ENCODE measurements at regions not wholly inside any gene's neighbourhood (a gene's known extent, or its start where the extent isn't known, plus 50 kb on each side); places are given as distances from the start of the nearest gene placed in this dataset.
"Not testable (repeated sequence)": the region's sequence is repeated elsewhere in the genome, so short reads cannot be mapped to it uniquely, and the experiment has no call there.

- DNase-seq (ENCODE audit: low read depth), result no peak
- H3K4me3 ChIP-seq (ENCODE audit: low read length), result no peak overlapping the region
- no peak for TF ChIP-seq CTCF (IDR thresholded peaks at IDR 0.05; ENCODE audit: insufficient read depth, low read depth, low read length, missing control alignments)
Observed at GRCh38 chr13:87234981-87235380, 436.2 kb upstream of the SLITRK5 start.

- no peak for TF ChIP-seq CTCF (IDR thresholded peaks at IDR 0.05; ENCODE audit: insufficient read depth, low read depth, low read length, missing control alignments)
- DNase-seq (ENCODE audit: low read depth), result peak; percentile 53
- no peak overlapping the region for H3K4me3 ChIP-seq (ENCODE audit: low read length)
Observed at GRCh38 chr13:87235621-87236020, 435.6 kb upstream of the SLITRK5 start.

- DNase-seq (ENCODE audit: low read depth), result no peak
- TF ChIP-seq CTCF (IDR thresholded peaks at IDR 0.05; ENCODE audit: insufficient read depth, low read depth, low read length, missing control alignments), result no peak
- H3K4me3 ChIP-seq (ENCODE audit: low read length), result no peak overlapping the region
Observed at GRCh38 chr13:87244256-87244890, 426.8 kb upstream of the SLITRK5 start.

DNA sequence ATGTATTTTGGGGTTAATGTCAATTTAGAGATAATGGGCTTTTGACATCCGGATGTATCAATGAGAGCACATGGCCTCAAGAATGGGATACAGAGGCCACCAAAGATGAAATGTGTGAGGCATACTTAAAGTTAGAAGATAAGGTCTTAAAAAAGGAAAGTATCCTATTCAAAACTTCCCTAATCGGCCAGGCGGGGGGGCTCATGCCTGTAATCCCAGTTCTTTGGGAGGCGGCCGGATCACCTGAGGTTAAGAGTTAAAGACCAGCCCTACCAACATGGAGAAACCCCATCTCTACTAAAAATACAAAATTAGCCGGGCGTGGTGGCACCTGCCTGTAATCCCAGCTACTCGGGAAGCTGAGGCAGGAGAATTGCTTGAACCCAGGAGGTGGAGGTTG, 421.3 kb upstream of the SLITRK5 start:
- not testable (repeated sequence) for DNase-seq (ENCODE audit: low read depth); H3K4me3 ChIP-seq (ENCODE audit: low read length)

DNA sequence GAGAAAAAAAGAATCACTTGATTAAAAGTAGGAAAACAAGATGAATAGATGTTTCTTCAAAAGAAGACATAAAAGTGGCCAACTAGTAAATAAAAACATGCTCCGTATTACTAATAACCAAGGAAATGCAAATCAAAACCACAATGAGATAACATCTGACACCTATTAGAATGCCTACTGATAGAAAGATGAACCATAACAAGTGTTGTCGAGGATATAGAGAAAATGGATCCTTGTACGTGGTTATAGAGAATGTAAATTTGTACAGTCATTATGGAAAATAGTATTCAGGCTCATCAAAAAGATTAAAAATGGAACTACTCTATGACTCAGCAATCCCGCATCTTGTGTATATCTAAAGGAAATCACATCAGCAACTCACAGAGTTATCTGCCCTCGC, 415.8 kb upstream of the SLITRK5 start:
- no peak for TF ChIP-seq CTCF (IDR thresholded peaks at IDR 0.05; ENCODE audit: insufficient read depth, low read depth, low read length, missing control alignments)
- H3K4me3 ChIP-seq (ENCODE audit: low read length), result no peak overlapping the region
- DNase-seq (ENCODE audit: low read depth), result no peak

GRCh38 chr13:87259479-87260083, 411.6 kb upstream of the SLITRK5 start:
- no peak overlapping the region for H3K4me3 ChIP-seq (ENCODE audit: low read length)
- DNase-seq (ENCODE audit: low read depth), result peak; percentile 20
- peak; percentile 51 for TF ChIP-seq CTCF (IDR thresholded peaks at IDR 0.05; ENCODE audit: insufficient read depth, low read depth, low read length, missing control alignments)

- TF ChIP-seq CTCF (IDR thresholded peaks at IDR 0.05; ENCODE audit: insufficient read depth, low read depth, low read length, missing control alignments), result peak; percentile 77
- H3K4me3 ChIP-seq (ENCODE audit: low read length), result no peak overlapping the region
- DNase-seq (ENCODE audit: low read depth), result peak; percentile 68
Observed at GRCh38 chr13:87274209-87274819, 396.9 kb upstream of the SLITRK5 start.
